ENCODE measurements at regions not wholly inside any gene's neighbourhood (a gene's known extent, or its start where the extent isn't known, plus 50 kb on each side); places are given as distances from the start of the nearest gene placed in this dataset.

DNA sequence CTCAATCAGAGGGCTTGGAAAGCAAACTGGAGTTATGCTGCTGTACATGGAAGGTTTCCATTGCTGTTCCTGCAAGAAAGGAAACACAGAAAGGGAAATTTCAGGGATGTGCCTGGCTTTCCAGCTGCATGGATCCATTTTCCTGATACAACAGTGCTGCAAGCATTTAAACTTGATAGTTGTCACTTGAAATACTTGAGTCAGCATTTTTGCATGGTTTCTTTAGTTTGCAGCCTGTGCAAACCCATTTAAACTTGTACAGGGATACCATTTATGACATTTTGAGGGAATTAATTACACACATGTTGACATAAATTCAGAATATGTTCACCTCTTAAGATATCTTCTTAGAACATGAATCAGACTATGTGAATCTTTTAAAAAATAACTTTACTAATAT, 131.1 kb upstream of the RASGEF1B start:
- Histone ChIP-seq H3K4me3 (ENCODE audit: control insufficient read depth in 2 of 3, extremely low read depth in 1 of 3, insufficient read depth in 2 of 3, low read depth in 1 of 3, low read length in 3 of 3) (no peak overlapping the region), H3K36me3 (ENCODE audit: control insufficient read depth in 2 of 2, extremely low read depth in 1 of 2, insufficient read depth in 2 of 2, low read length in 2 of 2) (no peaks in the 10 kb centered on the region)
- TF ChIP-seq, protein P1, sequence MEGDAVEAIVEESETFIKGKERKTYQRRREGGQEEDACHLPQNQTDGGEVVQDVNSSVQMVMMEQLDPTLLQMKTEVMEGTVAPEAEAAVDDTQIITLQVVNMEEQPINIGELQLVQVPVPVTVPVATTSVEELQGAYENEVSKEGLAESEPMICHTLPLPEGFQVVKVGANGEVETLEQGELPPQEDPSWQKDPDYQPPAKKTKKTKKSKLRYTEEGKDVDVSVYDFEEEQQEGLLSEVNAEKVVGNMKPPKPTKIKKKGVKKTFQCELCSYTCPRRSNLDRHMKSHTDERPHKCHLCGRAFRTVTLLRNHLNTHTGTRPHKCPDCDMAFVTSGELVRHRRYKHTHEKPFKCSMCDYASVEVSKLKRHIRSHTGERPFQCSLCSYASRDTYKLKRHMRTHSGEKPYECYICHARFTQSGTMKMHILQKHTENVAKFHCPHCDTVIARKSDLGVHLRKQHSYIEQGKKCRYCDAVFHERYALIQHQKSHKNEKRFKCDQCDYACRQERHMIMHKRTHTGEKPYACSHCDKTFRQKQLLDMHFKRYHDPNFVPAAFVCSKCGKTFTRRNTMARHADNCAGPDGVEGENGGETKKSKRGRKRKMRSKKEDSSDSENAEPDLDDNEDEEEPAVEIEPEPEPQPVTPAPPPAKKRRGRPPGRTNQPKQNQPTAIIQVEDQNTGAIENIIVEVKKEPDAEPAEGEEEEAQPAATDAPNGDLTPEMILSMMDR (optimal IDR thresholded peaks at IDR 0.05 in 1 of 3, IDR thresholded peaks at IDR 0.05 in 1 of 3, conservative IDR thresholded peaks at IDR 0.05 in 1 of 3; ENCODE audit: extremely low read depth in 1 of 3, insufficient read depth in 2 of 3, low read length in 3 of 3): no peak
- no peak for TF ChIP-seq EZH2 (IDR thresholded peaks at IDR 0.05; ENCODE audit: low read length)

DNA sequence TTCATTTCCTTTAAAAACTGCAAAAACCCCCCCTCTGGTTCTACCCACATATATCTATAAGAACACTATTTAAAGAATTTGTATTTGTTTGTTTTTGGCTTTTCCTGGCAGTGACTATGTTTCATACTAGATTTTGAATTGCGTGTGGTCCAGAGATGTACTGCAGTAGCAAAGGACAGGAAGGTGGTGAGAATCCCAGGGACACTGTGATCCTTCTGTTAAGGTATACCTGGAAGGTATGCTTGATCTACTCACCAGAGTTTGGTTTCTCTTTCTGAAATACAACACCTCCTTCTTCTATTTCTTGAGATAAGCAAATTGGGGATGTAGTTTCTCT, 129.6 kb upstream of the RASGEF1B start:
- no peaks in the 10 kb centered on the region for H4K20me1 ChIP-seq (ENCODE audit: control insufficient read depth, extremely low read depth, insufficient read depth, low read length)
- no peaks in the 10 kb centered on the region for H3K9me3 ChIP-seq (ENCODE audit: control insufficient read depth, low read depth, low read length)
- no peaks in the 10 kb centered on the region for H3K9me1 ChIP-seq (ENCODE audit: control insufficient read depth, extremely low read depth, insufficient read depth, low read length)
- no peak for DNase-seq (ENCODE audit: low read depth, low spot score)
- no peaks in the 10 kb centered on the region for H3K4me1 ChIP-seq (ENCODE audit: control insufficient read depth, extremely low read depth, insufficient read depth, low read length)
- dilution Hi-C loops (cut with MboI; ENCODE audit: extremely low pct_ligation_motif_present, low sequenced_read_pairs): no loop called here
- H3K9ac ChIP-seq (ENCODE audit: control insufficient read depth, extremely low read depth, insufficient read depth, low read length): no peak overlapping the region
- no peak overlapping the region for H2AFZ ChIP-seq (ENCODE audit: control insufficient read depth, low read length)
- H3K4me2 ChIP-seq (ENCODE audit: control insufficient read depth, extremely low read depth, insufficient read depth, low read depth, low read length): no peak overlapping the region
- no peak overlapping the region for H3K27ac ChIP-seq (ENCODE audit: control insufficient read depth, insufficient read depth, low read length)
- no peaks in the 10 kb centered on the region for H3K79me2 ChIP-seq (ENCODE audit: control insufficient read depth, insufficient read depth, low read length)
- no peaks in the 10 kb centered on the region for H3K36me3 ChIP-seq (ENCODE audit: control insufficient read depth in 2 of 2, extremely low read depth in 1 of 2, insufficient read depth in 2 of 2, low read length in 2 of 2)
- no peak for FAIRE-seq
- no peak overlapping the region for H3K4me3 ChIP-seq (ENCODE audit: control insufficient read depth in 2 of 3, extremely low read depth in 1 of 3, insufficient read depth in 2 of 3, low read depth in 1 of 3, low read length in 3 of 3)
- TF ChIP-seq, protein P1 (optimal IDR thresholded peaks at IDR 0.05 in 1 of 3, IDR thresholded peaks at IDR 0.05 in 1 of 3, conservative IDR thresholded peaks at IDR 0.05 in 1 of 3; ENCODE audit: extremely low read depth in 1 of 3, insufficient read depth in 2 of 3, low read length in 3 of 3): no peak
- TF ChIP-seq EZH2 (IDR thresholded peaks at IDR 0.05; ENCODE audit: low read length): no peak
- H3K27me3 ChIP-seq (ENCODE audit: control insufficient read depth, extremely low read depth, insufficient read depth, low read length): no peaks in the 10 kb centered on the region

More for the DNA sequence above, 131.1 kb upstream of the RASGEF1B start:
- no peaks in the 10 kb centered on the region for H3K79me2 ChIP-seq (ENCODE audit: control insufficient read depth, insufficient read depth, low read length)
- H2AFZ ChIP-seq (ENCODE audit: control insufficient read depth, low read length): no peak overlapping the region
- H4K20me1 ChIP-seq (ENCODE audit: control insufficient read depth, extremely low read depth, insufficient read depth, low read length): no peaks in the 10 kb centered on the region
- dilution Hi-C loops (cut with MboI; ENCODE audit: extremely low pct_ligation_motif_present, low sequenced_read_pairs): no loop called here
- no peak overlapping the region for H3K4me2 ChIP-seq (ENCODE audit: control insufficient read depth, extremely low read depth, insufficient read depth, low read depth, low read length)
- no peaks in the 10 kb centered on the region for H3K27me3 ChIP-seq (ENCODE audit: control insufficient read depth, extremely low read depth, insufficient read depth, low read length)
- H3K9me1 ChIP-seq (ENCODE audit: control insufficient read depth, extremely low read depth, insufficient read depth, low read length): no peaks in the 10 kb centered on the region
- no peak overlapping the region for H3K9ac ChIP-seq (ENCODE audit: control insufficient read depth, extremely low read depth, insufficient read depth, low read length)
- no peaks in the 10 kb centered on the region for H3K4me1 ChIP-seq (ENCODE audit: control insufficient read depth, extremely low read depth, insufficient read depth, low read length)
- no peaks in the 10 kb centered on the region for H3K9me3 ChIP-seq (ENCODE audit: control insufficient read depth, low read depth, low read length)
- no peak for FAIRE-seq
- no peak for DNase-seq (ENCODE audit: low read depth, low spot score)
- no peak overlapping the region for H3K27ac ChIP-seq (ENCODE audit: control insufficient read depth, insufficient read depth, low read length)

Data from keratinocyte (primary cell).